GM19328 (cell line): ENCODE measurements at regions not wholly inside any gene's neighbourhood (a gene's known extent, or its start where the extent isn't known, plus 50 kb on each side); places are given as distances from the start of the nearest gene placed in this dataset.

Experiments used
- ATAC-seq: cut with Tn5 transposase; IDR thresholded peaks from one replicate; pipeline ENCODE4 v1.9.1; 2021; ENCODE audit warnings: mild to moderate bottlenecking, moderate library complexity; ENCODE audit not compliant: unreplicated experiment

DNA sequence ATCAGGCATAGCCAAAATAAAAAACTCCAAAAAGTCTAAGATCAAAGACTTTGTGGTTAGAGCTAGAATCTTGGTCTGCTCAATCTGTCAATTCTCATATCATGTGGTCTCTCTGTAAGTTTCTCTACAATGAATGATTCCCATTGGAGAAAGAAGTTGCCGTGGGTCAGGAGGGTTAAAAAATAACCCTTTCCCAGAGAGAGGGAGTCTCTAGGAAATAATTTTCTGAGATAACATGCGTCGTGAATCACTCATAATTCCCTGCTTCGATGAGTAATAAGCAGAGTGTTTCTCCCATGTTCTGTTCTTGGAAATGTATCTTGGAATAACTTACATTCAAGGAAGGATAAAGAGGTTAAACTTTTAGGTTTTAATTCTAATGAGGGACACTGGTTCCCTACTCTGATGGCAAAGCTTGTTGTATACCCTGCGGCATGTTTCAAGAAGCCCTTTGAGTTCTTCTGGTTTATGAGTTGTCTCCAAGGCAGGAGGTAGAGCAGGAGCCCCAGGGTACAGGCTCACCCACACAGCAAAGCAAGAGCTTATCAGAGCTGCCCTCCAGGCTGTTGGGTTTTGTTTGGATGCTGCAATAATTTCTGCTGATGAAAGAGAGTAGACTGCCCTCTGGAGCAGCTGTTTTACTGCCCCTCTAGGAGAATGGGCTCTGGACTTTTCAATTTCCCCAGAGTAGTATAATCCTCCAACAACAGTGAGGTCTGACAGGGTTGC, 599.1 kb downstream of the QKI start:
- no peak for ATAC-seq

DNA sequence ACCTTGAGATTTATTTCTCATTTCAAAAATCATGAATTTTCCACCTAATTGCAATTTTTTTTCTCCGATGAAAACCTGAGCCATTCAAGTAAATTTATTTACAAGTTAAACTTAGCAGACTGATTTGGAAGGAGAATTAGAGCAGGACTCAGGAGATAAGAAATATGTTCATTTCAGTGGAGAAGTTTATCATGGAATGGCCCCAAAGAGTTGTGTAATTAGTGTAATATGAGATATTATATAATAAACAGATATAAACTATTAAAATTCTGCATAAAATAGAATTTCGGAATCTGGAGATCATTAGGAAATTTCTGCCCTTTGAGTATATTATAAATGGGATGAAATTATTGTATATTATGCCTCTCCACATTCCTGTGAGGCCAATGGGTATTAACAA, 596.8 kb downstream of the QKI start:
- no peak for ATAC-seq

DNA sequence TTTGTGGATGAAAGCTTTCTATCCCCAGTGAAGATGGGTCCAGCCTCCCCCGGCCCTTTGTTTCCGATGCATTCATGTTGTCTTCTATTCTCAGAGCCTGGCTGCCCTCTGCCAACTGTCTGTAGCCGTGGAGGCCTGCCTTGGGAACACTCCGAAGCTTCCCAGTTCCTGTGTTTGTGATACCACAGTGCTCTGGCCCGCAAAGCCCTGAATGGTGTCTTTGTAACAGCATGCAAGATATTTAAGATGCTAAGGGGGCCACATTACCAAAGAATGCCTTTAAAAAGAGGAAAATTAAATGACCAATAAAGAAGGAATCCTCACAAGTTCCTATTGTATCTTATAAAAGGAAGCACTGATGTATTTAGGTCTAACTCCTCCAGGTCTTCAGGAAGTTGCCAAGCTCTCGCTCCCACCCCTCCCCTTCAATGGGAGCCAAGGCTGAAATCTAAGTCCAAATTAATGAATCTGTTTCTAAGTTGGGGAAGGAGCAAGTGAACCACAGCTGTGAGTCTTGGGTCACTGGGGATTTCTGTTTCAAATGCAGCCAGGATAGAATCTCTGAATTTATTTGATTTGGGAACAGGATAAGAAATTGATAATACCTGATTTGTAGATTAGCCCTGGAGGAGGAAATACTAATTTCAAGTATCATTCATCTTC, 596.1 kb downstream of the QKI start:
- no peak for ATAC-seq

DNA sequence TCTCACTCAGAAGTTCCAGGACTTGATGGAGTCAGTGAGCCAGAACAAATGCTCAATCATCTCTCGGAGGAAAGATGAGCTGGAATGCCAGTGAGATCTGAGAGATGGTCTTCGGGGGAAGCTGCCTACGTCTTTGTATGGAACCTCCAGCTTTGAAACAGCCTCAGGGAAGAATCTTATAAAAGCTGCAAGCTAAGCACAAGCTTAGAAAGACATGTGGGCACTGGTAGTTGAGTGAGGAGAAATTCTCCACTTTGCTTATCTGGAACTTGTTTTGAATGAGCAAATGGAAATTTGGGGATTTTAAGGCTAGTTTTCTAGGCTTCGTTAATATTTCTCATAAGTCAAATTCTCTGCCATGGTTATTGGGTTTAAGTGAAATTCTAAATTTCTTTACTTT, 594.4 kb downstream of the QKI start:
- no peak for ATAC-seq

DNA sequence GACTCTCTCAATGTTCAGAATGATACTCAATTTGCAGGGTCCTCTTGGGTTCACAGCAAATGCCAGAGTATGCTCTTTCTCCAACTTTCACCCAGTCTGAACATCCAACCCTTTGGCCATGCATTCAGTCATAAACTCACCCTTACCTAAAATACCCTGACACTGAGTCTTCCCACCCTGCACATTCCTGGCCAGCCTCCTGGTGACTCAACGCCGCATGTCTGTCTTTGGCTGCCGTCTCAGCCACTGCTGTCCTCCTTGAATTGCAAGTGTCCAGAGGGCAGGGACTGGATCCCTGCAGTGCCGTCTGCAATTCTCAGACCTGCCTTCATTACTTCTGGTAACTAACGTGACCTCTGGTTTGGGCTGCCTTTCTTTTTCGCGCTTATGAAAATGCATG, 593.4 kb downstream of the QKI start:
- no peak for ATAC-seq

DNA sequence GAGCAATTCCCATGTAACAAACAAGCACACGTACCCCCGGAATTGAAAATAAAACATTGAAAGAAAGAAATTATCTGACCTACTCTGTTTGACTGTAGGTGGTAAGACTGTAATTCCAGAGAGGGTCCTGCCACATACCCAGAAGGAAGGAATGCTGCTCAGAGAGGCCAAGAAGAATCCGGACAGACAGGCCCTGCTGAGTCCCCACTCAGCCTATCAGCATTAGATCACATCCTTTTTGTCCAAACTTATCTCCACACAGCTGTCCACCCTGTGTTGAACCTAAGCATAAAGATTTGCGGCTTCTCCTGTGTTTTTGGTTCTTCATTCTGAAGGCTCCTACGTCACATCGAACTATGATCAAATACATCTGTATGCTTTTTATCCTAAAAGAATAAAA, 591.9 kb downstream of the QKI start:
- no peak for ATAC-seq

DNA sequence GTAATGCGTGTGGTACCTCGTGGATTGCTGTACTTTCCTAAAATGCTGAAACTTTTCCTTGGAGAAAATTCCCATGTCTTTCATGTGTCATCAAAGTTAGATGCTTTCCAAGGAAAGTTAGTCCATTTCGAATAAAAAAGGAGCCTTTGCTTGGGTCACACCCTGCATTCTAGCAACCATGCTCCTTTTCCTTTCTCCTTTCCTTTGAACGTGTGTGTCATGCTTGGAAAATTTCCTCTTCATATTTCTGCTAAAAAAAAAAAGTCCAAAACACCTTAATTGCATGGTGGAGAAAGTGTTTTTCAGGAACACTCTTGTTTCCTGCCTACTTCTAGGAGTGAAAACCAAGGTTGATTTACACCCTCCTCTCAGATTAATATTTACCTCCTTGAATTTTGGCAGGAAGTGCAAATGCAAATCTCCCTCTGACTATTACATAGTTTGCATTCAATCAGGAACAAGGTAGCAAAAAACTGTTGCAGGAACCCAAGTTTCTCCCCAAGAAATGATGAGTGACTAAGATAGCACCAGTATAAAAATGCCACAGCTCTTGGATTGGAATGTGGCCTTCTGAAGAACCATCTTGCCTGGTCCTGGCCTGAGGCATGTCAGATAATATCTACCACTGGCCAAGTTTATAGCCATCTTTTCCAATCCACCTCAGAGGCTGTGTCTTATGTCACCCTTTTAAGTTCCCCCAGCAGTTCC, 590.6 kb downstream of the QKI start:
- ATAC-seq, result no peak

DNA sequence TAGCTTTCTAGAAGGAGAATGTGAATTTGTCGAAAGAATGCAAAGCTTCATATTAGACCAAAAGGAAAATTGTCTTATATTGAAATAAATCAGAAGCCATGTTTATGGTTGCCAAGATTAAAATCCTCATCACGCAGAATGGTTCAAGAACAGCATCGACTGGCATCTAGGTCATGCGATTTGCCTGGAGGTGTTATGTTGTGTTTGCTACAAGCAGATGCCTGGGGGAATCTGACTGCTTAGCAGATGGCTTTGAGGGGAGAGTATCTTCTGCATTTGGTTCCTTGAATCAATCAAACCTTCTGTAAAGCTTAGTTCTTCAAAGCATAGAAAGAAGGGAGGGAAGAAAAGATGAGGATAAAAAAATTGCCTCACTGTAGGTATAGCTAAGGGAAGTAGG, 585.8 kb downstream of the QKI start:
- ATAC-seq, result no peak

DNA sequence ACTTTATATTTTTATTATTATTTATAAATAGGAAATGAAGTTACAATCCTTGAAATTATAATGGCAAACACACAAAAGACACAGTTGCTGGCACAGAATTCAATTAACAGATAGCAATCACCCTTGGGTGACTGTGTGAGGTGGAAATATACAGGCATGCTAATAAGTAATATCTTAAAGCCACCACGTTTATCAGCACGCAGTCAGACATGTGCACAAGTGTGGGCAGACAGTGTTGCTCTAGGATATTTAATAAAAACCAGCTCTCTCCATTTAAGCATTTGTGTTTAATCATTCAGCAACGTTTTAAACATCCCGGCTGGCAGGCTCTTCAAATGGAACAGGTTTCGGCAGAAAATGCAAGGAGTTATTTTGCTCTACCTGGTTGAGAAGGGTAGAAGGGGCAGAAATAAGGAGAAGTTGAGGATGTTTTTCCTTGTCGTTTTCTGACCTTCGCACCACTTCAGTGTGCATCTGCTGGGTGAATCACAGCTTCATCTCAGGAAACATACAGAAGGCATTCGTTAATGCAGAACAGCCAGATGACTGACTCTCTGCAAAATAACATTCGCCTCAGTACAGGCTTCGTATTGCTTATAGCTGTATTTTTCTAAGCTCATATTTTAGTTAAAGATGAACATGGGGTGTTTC, 585.1 kb downstream of the QKI start:
- no peak for ATAC-seq

DNA sequence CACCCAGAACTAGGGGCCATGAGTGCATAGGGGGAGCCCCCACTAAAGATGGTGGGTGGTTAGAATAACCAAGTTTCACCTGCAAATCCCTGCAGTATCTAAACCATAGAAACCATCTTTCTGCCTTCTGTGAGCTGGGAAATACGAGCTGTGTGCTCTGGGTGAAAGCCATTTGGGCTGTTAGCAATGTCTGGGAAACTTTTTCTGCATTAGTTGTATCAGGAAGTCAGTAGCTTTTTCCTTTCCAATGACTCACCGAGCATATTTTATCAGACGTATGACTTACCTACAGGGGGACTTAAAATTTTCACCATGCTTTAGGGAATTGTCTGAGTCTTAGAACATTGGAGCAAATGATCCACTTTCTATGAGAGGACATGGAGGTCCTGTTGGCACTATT, 584.0 kb downstream of the QKI start:
- no peak for ATAC-seq

DNA sequence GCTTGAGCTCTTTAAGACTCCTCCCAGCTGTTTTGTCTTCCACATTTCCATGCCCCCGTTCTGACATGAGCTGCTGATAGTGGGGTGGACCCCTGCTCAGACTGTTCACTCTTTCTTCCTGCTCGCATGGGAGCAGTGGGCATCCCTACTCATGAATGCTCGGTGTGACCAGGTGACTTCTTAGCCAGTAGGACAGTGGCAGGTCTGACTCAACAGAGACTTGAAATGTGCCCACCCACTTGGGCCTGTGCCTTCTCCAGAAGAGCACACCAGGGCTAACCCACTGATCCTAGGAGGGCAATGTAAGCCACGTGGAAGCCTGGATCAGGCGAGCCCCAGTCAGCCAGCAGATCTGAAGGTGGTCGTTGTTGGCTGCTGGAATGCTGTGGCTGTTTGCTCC, 582.0 kb downstream of the QKI start:
- ATAC-seq, result no peak

DNA sequence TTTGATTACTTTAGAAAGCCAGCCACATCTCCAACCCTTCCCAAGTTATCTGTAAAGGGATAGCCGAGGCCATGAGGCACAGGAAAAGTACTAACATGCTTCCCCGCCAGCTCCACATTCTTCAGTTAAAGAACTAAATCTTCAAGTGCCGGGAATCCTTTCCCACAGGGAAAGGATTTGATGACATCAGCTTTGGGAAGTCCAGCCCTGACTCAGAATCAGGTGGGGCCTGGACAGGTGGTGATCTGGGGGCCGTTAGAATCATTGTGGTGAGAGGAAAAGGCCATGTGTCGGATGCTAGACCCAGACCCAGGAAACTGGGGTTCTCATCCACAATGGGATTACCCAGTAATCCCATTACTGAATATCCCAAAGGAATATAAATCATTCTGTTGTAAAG, 580.0 kb downstream of the QKI start:
- no peak for ATAC-seq

DNA sequence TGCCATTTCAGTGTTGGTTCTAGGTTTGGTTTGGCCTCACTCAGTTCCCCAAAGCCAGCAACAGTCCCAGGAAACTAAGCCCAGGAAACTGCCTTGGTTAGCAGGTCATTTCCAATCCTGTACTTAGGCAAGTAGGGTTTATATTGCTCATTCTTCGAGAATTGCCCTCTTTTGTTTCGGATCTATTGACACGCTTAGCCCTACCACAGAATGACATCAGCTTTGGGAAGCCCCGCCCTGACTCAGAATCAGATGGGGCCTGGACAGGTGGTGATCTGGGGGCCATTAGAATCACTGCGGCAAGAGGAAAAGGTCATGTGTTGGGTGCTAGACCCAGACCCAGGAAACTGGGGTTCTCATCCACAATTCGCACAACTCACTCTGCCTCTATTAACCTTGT, 578.2 kb downstream of the QKI start:
- no peak for ATAC-seq

DNA sequence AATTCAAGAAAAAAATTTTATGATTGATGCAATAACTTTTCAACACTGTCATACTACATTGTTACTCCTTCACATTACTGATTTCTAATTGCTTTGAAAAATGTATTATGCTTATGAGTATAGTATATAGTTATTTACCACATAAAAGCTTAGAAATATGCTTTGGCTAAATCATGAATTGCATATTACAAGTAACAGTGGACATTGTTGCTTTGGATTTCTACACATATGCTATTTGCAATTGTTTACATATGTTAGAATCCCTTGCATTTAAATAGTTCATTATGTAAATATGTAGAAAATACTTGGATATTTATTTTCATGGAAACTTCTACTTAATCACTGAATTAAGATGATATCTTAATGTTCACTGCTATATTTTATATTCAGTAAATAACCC, 577.5 kb downstream of the QKI start:
- no peak for ATAC-seq

DNA sequence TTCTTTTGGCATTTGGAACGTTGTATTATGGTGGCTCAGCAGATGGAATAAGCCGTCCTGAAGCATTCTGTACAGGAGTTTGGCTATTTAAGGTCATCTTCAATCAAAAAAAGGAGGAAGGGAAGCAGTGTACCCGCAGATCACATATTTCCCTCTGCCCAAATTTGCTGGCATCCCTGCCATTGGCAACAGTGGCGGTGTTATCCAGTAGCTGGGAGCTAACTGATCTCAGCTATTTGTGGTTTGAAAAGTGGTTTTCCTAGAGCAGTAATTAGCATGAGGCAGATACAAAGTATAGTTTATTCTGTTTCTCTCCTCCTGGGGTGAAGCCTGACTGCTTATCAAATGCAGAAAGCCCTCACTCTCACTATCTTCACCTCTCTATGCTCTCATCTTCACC, 576.8 kb downstream of the QKI start:
- ATAC-seq, result no peak

DNA sequence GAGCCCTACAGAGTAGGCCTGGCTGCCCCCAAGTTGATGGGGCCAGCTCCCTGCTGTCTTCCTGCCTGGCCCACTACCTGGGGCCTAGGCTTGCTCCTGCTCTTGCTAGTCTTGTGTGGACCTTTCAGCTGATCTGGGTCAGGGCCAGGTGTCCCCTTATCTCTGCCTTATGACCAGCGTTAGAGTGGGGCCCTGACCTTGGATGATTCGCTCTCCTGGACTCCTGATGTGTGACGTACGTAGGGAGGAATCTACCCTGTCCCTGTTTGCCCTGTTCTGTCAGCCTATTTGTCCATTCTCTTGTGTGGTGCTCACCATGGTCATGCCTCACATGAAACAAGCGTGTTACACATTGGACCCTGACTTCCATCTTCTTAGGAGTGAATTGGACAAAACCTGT, 571.8 kb downstream of the QKI start:
- ATAC-seq, result no peak

DNA sequence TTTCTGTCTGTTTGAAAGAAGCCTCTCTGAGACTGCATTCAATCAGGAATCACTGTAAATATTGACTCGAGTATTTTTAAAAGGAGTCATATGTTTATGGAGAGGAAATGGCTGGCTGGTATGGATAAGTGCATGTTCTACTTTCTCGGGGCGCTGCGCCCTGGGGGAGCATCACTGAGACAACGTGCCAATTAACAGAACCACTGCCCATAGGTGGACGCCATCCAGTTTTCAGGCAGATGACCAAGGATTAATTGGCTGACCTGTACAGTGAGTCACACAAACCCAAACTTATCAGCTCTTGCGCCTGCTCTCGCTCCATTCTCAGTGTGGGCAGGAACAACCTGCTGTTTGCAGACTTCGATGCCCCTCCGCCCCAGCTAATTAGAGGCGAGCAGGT, 571.2 kb downstream of the QKI start:
- no peak for ATAC-seq

DNA sequence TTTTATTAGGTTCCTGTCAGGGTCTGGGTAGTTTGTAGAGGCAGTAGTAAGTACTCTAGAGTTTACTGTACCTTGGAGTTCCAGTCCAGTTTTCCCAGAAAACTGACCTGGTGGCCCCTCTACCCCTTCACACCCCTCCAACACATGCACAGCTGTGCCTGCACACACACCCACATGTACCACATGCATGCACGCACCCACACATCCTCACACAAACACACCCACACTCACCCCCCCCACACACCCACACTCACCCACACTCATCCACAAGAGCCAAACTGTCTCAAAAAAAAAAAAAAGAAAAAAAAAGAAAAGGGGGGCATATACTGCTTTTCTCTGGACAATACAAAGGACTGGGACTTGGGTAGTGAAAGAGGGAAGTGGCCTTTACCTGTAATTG, 570.5 kb downstream of the QKI start:
- ATAC-seq, result no peak

DNA sequence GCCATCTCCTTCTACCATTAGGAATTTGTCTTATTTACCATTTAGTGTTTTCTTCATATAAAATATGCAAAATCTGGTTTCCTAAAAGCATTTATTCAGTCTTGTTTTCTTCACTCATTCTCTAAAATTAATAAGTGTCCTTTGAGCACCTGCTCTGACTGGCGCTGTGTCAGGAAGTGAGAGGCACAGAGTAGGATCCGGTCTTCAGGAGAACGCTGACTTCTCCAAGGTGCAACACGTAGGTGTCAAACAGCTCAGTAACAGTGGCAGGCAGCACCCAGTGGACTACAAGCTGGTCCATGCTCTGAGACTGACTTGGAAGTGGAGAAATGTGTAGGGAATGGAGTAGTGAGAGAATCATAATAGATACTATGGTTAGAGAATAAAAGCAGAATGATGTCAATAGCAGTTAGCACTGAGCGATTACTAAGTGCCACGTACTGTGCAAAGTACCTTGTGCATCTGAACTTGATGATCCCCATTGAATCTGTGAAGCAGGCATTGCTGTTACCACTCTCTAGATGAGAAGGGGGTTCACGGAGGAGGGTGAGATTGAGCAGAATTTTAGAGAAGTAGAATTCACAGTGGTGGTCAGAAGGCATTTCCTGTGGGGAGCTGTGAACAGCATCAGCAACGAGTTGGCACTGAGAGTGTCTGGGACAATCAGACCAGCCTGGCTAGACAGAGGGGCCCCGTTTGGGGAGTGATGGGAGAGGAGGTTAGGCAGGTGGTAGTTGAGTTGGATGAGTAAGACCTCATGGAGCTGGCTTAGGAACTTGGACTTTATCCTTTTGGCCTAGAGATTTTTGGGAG, 569.8 kb downstream of the QKI start:
- no peak for ATAC-seq

DNA sequence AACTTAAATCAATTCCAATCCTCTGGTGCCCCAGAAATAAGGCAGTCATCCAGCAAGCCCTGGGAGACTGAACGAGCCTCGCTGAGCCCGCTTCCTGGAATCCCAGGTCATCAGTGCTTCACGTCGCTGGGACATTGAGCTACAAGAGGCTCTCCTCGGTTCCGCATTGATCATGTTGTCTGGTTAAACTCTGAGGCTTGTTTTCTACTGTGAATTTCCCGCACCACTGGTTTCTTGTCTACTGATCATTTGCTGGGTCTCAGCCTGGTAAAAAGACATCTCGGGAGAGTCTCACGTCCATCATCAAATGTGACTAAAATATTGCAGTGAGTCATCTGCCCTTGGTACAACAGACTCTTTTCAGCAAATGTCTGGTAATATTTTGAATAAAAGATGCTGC, 569.2 kb downstream of the QKI start:
- no peak for ATAC-seq

DNA sequence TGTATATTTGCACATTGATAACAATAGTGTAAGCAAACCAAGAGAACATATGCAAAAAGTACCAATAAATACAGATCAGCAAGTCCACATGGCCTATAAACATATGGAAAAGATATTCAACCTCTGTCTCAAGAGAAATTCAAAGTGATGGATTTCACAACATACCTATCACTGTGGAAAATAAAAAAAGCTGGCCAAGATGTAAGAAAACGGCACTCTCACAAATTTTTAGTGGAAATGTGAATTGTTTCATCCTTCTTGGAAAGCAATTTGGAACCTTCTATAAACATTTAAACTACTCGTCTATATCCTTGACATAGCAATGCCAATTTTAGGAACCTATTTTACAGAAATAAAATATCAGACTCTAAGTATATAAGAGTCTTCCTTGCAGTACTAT, 559.8 kb downstream of the QKI start:
- ATAC-seq, result no peak
